ENCODE measurements at regions not wholly inside any gene's neighbourhood (a gene's known extent, or its start where the extent isn't known, plus 50 kb on each side); places are given as distances from the start of the nearest gene placed in this dataset.

GRCh38 chr3:191123231-191123630 lies 75.8 kb upstream of the OSTN start:
- no TSS peak for BruUV-seq (replicated peaks)
- intact Hi-C loops (cut with micrococcal nuclease; ENCODE audit: unreplicated experiment) = no loop called here
- ChIA-PET CTCF (ENCODE audit: unreplicated experiment) (no interaction called here), POLR2A (interaction anchor here (0.7 to 1.3 kb wide), 2 partner anchors 11 to 148 kb away, joined by 3 to 4 read pairs; no protein-coding TSS in a partner anchor)
- no peaks in the 10 kb centered on the region; the same call in 1 of the 2 replicates for H3K9me3 ChIP-seq (ENCODE audit: low read length)
- H3K4me1 ChIP-seq (ENCODE audit: insufficient read depth, low read length, poor library complexity, severe bottlenecking) = peaks cover 33% of the 10 kb centered on the region
- H3K4me2 ChIP-seq (ENCODE audit: low read length) = no peak overlapping the region
- no peaks in the 10 kb centered on the region for H4K20me1 ChIP-seq (ENCODE audit: insufficient read depth, low read length)
- no peak overlapping the region for H3K4me3 ChIP-seq (ENCODE audit: low read depth, low read length, poor library complexity, severe bottlenecking)
- TF ChIP-seq CTCF (conservative IDR thresholded peaks at IDR 0.05; ENCODE audit: low read length) (no peak), EZH2phosphoT487 (IDR thresholded peaks at IDR 0.05; ENCODE audit: borderline replicate concordance, low read depth, low read length) (no peak)
- no peak overlapping the region for H3K27ac ChIP-seq (ENCODE audit: low read depth, low read length, poor library complexity, severe bottlenecking)
- H3K9me2 ChIP-seq (ENCODE audit: insufficient read depth, low read length) = no peaks in the 10 kb centered on the region
- DNase-seq (ENCODE audit: low spot score) = no peak
- no peaks in the 10 kb centered on the region for H3K36me3 ChIP-seq (ENCODE audit: insufficient read depth, low read length)
- H2AFZ ChIP-seq (ENCODE audit: low read length) = no peak overlapping the region
- no peaks in the 10 kb centered on the region for H3K79me2 ChIP-seq (ENCODE audit: insufficient read depth, low read depth, low read length)

- peak overlapping the region; percentile 21 for H3K27ac ChIP-seq (ENCODE audit: low read depth, low read length, poor library complexity, severe bottlenecking)
- POLR2A ChIA-PET = interaction anchor here (0.7 to 1.8 kb wide), 5 partner anchors 8 to 157 kb away, joined by 3 to 5 read pairs (median 4); no protein-coding TSS in a partner anchor
- H4K20me1 ChIP-seq (ENCODE audit: insufficient read depth, low read length) = no peaks in the 10 kb centered on the region
- peak overlapping the region; percentile 68 for H2AFZ ChIP-seq (ENCODE audit: low read length)
- TF ChIP-seq CTCF (conservative IDR thresholded peaks at IDR 0.05; ENCODE audit: low read length) (no peak), EZH2phosphoT487 (IDR thresholded peaks at IDR 0.05; ENCODE audit: borderline replicate concordance, low read depth, low read length) (no peak)
- CTCF ChIA-PET (ENCODE audit: unreplicated experiment) = no interaction called here
- peak overlapping the region; percentile 50 for H3K4me2 ChIP-seq (ENCODE audit: low read length)
- BruUV-seq (replicated peaks) = no TSS peak
- H3K79me2 ChIP-seq (ENCODE audit: insufficient read depth, low read depth, low read length) = no peaks in the 10 kb centered on the region
- H3K4me1 ChIP-seq (ENCODE audit: insufficient read depth, low read length, poor library complexity, severe bottlenecking) = peaks cover 33% of the 10 kb centered on the region
- no peaks in the 10 kb centered on the region for H3K36me3 ChIP-seq (ENCODE audit: insufficient read depth, low read length)
- H3K9me3 ChIP-seq (ENCODE audit: low read length) = no peaks in the 10 kb centered on the region; the same call in 1 of the 2 replicates
- intact Hi-C loops (cut with micrococcal nuclease; ENCODE audit: unreplicated experiment) = no loop called here
- H3K9me2 ChIP-seq (ENCODE audit: insufficient read depth, low read length) = no peaks in the 10 kb centered on the region
- no peak overlapping the region for H3K4me3 ChIP-seq (ENCODE audit: low read depth, low read length, poor library complexity, severe bottlenecking)
- no peak for DNase-seq (ENCODE audit: low spot score)
These were observed 78.4 kb upstream of the OSTN start for GRCh38 chr3:191120447-191121298.
